GM19238 (cell line): ENCODE measurements at regions not wholly inside any gene's neighbourhood (a gene's known extent, or its start where the extent isn't known, plus 50 kb on each side); places are given as distances from the start of the nearest gene placed in this dataset.
"Not testable (repeated sequence)": the region's sequence is repeated elsewhere in the genome, so short reads cannot be mapped to it uniquely, and the experiment has no call there.

Experiments
- DNase-seq: peaks from one replicate; pipeline ENCODE4 v3.0.0; 2011; ENCODE audit warnings: low spot score; ENCODE audit not compliant: insufficient read length

- no peak for DNase-seq
Measured at GRCh38 chr12:131565267-131566015, 145.4 kb upstream of the SFSWAP start.

DNA sequence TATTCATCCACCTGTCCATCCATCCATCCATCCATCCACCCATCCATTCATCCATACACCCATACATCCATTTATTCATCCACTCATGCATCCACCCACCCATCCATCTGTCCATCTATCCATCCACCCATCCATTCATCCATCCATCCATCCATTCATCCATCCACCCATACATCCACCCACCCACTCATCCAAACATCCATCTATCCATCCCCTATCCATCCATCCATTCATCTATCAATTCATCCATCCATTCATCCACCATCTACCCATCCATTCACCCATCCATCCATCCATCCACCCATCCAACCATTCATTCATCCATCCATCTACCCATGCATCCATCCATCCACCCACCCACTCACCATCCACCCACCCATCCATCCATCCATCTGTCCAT, 142.6 kb upstream of the SFSWAP start:
- no peak for DNase-seq

- no peak for DNase-seq
Measured at GRCh38 chr12:131570596-131570995, 140.3 kb upstream of the SFSWAP start.

GRCh38 chr12:131571827-131572226, 139.1 kb upstream of the SFSWAP start:
- DNase-seq = no peak

DNA sequence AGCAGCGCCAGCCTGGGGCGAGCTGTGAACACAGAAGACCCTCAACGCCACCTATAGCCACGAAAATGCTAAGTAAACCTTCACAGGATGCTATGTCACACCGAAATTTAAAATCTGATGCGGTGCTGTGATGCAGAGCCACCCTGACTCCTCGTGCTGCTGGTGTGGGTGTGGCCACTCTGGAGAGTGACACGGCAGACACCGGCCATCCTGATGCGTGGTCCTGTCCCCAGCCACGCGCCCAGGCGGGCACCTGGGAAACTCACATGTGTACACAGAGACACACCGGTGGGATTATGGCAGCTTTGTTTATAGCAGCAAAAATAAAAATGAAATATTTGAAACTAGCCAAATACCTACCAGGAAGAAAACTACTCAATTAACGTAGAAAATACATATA, 138.3 kb upstream of the SFSWAP start:
- DNase-seq = no peak

GRCh38 chr12:131573631-131574394, 137.1 kb upstream of the SFSWAP start:
- no peak for DNase-seq

DNA sequence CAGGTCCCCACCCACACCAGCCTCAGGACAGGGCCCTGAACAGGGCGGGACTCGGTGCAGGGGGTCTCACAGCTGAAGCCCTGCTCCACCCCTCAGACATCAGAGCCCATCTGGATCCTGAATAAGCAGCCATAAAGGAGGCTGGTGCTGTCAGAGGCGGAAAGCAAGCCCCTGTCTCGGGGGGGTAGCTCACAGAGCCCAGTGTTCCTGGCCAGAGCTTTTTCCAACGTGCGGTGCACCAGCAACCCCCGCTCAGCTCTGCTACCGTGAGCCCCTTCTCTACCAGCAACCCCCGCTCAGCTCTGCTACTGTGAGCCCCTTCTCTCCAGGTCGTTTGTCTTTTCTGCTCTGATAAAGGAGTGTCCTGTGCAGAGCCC, 136.5 kb upstream of the SFSWAP start:
- DNase-seq = no peak

DNA sequence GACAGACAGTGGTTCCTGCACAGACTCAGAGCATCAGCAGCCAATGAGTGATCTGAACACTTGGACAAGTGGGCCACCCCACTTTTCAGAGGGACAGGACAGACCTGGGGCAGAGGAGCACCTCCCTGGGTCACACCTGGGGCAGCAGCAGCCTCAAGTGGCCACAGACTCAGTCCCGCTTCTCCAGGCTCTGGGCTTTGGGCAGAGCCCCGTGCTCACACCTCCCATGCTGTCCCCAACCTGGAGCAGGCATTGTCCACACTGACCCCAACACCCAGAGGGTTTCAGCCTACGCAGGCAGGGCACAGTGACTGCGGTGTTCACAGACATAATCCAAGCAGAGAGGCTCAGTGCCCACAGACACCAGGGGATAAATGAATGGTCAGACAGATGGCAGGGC, 135.5 kb upstream of the SFSWAP start:
- no peak for DNase-seq

- not testable (repeated sequence) for DNase-seq
Measured at GRCh38 chr12:131576734-131577133, 134.2 kb upstream of the SFSWAP start.

GRCh38 chr12:131577766-131578165, 133.1 kb upstream of the SFSWAP start:
- no peak for DNase-seq

DNA sequence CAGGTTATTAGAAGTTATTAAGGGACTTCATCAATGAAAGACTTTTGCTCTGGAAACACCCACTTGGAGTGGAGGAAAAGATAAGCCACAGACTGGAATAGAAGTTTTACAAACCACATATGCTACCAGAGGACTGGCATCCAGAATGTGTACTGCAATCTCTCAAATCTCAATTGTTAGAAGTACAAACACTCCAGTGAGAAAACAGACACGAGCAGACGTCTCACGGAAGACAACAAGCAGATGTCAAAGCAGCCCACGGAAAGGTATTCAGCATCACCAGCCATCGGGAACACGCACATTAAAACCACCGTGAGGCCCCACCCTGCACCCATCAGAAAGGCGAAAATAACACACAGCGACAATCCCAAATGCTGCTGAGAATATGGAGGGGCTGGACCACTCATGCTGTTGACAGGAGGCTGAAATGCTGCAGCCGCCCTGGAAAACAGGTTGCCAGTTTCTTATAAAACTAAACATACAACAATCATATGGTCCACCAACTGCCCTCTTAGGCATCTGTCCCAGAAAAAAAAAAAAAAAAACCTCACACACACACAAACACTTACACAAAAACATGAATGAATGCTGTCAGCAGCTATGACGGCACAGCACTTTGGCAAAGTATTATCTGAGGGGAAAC, 131.9 kb upstream of the SFSWAP start:
- no peak for DNase-seq

- DNase-seq = no peak
Measured at GRCh38 chr12:131583090-131583712, 127.7 kb upstream of the SFSWAP start.

GRCh38 chr12:131586269-131586668, 124.6 kb upstream of the SFSWAP start:
- no peak for DNase-seq

- DNase-seq = no peak
Measured at GRCh38 chr12:131586761-131587160, 124.1 kb upstream of the SFSWAP start.

DNA sequence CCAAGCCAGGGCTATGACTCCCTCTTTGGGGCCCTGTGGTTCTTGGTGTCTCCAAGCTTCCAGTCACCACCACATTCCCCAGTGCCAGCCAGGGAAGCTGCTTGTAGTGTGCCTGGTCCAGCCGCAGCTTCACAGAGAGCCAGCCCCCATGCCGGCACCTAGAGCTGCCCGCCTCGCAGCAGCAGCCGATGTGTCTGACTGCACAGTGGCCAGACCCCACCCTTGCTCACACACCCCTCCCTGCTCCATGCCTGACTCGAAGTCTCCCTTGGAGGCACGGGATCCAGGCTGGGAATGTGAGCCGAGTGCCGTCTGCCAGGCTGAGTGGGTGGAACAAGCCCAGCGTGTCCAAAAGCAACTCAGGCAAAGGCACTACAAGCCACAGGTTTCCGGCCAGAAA, 123.3 kb upstream of the SFSWAP start:
- no peak for DNase-seq

DNA sequence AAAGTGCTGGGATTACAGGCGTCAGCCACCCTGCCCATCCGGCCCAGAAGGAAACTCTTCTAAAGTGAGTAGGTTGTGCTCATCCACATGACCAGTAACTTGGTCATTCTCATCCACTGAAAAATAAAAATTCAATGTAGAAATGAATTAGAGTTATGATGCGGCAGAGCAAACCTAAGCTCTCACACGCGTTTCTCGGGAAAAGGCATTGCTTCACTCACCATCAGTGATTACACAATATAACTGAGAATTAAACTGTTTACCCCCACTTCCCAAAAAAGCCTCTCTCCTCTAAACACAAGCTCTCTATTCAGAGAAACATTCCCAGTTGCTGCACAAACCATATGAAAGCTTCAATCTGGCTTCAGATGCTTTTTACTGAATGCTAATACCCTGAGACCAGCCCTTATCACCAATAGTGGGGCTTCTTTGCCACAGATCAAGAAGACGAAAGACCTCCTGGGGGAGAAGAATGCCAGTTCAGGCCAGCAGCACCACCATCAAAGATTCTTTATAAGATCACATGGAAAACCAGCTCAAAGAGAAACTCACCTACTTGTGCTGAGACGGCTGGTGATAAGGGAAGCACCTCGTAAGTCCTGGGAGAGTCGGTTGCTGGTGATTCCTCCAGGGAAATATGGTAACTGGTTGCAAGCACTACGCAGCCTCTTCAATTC, 121.5 kb upstream of the SFSWAP start:
- DNase-seq = no peak

GRCh38 chr12:131589966-131590365, 120.9 kb upstream of the SFSWAP start:
- DNase-seq = no peak

GRCh38 chr12:131591136-131591535, 119.8 kb upstream of the SFSWAP start:
- DNase-seq = no peak

DNA sequence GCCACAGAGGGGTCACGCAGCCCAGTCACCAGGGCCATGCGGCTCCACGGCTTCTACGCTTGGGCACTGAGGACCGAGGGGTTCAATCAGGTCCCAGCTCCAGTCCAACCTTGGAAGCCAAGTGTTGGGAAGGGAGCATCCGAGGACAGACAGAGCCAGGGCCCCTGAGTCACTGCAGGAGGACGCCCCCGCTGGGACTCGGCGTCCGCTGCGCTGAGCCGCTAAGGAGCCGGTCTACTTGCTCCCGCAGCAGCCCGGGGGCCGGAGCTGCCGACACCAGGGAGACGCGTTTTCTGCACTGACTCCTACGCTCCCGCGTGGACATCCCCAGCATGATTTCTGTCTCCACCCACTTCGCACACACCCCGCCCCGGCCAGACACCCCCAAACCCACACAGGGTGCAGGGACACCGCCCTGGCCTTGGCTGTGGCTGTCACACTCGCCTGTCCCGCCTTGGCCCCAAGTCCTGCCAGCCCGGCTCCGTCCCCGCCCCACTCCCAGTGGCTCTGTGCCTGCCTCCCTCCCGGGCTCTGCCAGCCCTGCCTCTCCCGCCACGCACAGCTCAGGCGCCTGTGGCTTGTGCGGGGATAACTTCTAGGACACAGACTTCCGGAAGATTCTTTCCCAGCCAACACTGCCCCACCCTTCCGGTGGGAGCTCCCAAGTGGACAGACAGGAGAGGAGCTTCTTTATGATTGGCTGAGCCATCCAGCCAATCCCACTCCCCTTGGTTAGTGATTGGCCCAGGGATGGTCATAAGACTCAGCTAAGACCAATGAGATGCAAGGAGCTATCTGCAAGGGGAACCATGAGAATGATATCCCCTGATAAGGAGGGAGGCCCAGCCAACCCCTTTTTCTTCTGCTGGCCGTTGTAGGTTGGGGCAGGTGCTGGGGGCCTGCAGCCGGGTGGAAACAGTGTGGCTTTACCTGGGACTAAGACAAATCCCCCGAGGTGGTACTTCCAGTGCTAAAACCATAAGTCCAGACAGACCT, 118.9 kb upstream of the SFSWAP start:
- DNase-seq = no peak

GRCh38 chr12:131592972-131593371, 117.9 kb upstream of the SFSWAP start:
- DNase-seq = peak; percentile 74
